ENCODE measurements at regions not wholly inside any gene's neighbourhood (a gene's known extent, or its start where the extent isn't known, plus 50 kb on each side); places are given as distances from the start of the nearest gene placed in this dataset.

DNA sequence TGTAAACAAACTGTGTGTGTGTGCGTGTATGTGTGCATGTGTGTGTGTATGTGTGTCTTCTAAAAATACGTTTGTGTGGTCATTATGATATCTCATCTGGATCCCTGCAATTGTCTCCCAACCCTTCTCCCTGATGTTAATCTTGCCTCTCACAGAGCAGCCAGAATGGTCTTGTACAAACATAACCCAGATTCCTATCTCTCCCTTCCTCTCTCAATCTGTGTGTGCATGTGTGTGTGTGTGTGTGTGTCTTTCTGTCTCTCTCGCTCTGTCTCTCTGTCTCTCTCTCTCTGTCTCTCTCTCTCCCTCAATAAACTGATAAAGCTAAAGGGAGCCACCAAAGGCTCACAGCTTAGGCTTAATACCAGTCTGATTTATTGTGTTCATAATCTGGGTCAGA lies 210.8 kb downstream of the PAX3 start:
- Mint-ChIP-seq H3K9me3 (peaks cover 2% of the 10 kb centered on the region), H3K4me3 (no peak overlapping the region), H3K36me3 (ENCODE audit: low read depth) (no peaks in the 10 kb centered on the region), H3K4me1 (no peaks in the 10 kb centered on the region), H3K27me3 (ENCODE audit: low read depth) (no peaks in the 10 kb centered on the region), H3K27ac (ENCODE audit: unreplicated experiment) (no peak overlapping the region)
- TF ChIP-seq CTCF (conservative IDR thresholded peaks at IDR 0.05) = no peak
- no peak for DNase-seq (ENCODE audit: low read depth, low spot score)

DNA sequence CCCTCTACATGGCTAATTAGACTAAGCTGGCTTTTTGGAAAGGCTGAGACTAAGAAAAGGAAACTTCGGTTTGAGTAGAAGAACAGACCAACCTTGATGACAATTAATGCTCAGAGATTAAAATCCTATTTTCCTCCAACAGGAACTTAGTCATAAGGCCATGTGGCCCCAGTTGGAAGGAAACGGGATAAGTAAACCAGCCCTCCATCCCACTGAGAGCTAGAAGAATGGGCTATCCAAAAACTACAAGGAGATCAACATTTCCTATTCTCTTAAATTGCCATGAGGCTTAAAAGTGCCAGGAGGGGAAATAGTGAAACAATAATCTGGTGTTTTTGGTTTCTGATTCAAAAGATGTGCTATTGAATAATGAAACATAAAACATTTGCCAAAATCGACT lies 216.6 kb downstream of the PAX3 start:
- DNase-seq (ENCODE audit: low read depth, low spot score) = no peak
- no peak overlapping the region for H3K4me3 Mint-ChIP-seq
- no peaks in the 10 kb centered on the region for H3K27me3 Mint-ChIP-seq (ENCODE audit: low read depth)
- H3K4me1 Mint-ChIP-seq = no peaks in the 10 kb centered on the region
- no peak overlapping the region for H3K27ac Mint-ChIP-seq (ENCODE audit: unreplicated experiment)
- no peak for TF ChIP-seq CTCF (conservative IDR thresholded peaks at IDR 0.05)
- peaks cover 2% of the 10 kb centered on the region for H3K9me3 Mint-ChIP-seq
- H3K36me3 Mint-ChIP-seq (ENCODE audit: low read depth) = no peaks in the 10 kb centered on the region

DNA sequence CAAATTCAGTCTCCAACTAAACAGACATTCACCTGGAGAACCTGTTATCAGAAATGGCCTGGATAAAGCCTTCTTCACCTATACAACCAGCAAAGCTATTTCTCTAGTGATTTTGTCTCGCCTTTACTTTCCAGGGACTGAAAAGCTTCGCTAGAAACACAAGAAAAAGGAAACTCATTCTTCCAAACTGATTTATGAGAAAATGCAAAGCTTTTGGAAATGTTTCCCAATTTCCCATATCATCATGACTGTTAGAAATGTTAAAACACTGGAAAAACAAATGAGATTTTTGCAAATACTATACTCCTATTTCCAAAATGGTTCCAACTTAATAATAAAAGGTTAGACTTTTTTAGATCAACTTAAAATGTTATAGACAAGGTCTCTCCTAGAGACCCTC lies 218.7 kb downstream of the PAX3 start:
- H3K4me3 Mint-ChIP-seq = no peak overlapping the region
- H3K36me3 Mint-ChIP-seq (ENCODE audit: low read depth) = no peaks in the 10 kb centered on the region
- H3K27ac Mint-ChIP-seq (ENCODE audit: unreplicated experiment) = no peak overlapping the region
- peaks cover under 1% of the 10 kb centered on the region for H3K9me3 Mint-ChIP-seq
- no peak for TF ChIP-seq CTCF (conservative IDR thresholded peaks at IDR 0.05)
- no peak for DNase-seq (ENCODE audit: low read depth, low spot score)
- no peaks in the 10 kb centered on the region for H3K4me1 Mint-ChIP-seq
- H3K27me3 Mint-ChIP-seq (ENCODE audit: low read depth) = no peaks in the 10 kb centered on the region

DNA sequence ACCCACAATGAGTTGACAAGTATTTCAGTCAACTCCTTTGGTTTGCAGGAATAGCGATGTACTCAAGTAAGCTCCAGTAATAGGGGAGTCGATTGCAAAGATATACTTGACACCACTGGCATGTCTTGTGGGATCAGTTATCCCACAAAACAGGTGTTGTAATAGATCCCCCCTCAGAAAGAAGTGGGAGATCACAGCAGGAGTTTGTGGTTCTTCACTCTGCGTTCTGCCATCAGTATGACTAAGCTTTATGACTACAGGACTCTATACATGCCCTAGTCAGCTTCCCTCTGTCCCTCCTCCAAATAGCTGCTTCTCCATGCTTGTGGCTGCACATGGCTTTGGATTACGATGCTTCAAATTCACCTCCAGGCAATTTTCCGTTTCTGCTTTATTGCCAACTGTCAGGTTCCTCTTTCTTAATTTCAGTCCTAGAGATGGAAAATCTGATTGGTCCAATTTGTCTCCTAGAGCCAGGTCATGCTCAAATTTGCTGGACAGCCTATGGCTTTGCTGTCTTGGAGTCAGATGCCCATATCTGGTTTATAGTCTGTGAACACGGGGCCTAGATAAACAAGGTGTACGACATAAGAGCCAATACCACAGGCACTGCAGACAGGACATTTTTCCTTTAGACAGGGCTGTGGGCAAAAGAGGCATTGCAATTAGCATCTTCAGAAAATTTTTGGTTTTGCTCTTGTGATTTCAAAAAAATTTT lies 221.7 kb downstream of the PAX3 start:
- no peak for DNase-seq (ENCODE audit: low read depth, low spot score)
- Mint-ChIP-seq H3K27me3 (ENCODE audit: low read depth) (no peaks in the 10 kb centered on the region), H3K9me3 (peaks cover 3% of the 10 kb centered on the region), H3K36me3 (ENCODE audit: low read depth) (peaks cover 3% of the 10 kb centered on the region), H3K4me1 (peaks cover 8% of the 10 kb centered on the region), H3K27ac (ENCODE audit: unreplicated experiment) (no peak overlapping the region), H3K4me3 (no peak overlapping the region)
- no peak for TF ChIP-seq CTCF (conservative IDR thresholded peaks at IDR 0.05)

DNA sequence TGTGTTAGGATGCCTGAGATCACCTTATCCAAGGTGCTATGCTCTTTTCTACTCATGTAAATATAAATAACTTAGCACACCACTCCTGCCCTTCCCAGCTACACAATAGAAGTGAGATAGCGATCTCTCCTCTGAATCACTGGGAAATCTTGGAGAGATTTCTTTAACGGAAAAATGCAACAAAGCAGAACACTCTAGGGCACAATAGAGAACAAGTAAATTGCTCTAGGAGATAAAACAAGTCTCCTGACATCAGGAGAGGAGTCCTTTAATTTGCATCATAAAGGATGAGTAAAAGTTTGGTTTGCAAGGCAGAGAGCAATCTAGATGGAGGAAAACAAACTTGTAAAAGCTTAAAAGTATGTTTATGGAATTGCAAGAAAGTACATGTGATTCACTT lies 224.1 kb downstream of the PAX3 start:
- peaks cover 8% of the 10 kb centered on the region for H3K4me1 Mint-ChIP-seq

More for the DNA sequence above, 224.1 kb downstream of the PAX3 start:
- Mint-ChIP-seq H3K27ac (ENCODE audit: unreplicated experiment) (no peak overlapping the region), H3K4me3 (no peak overlapping the region), H3K9me3 (peaks cover 6% of the 10 kb centered on the region), H3K36me3 (ENCODE audit: low read depth) (peaks cover 3% of the 10 kb centered on the region), H3K27me3 (ENCODE audit: low read depth) (no peaks in the 10 kb centered on the region)
- TF ChIP-seq CTCF (conservative IDR thresholded peaks at IDR 0.05) = no peak
- no peak for DNase-seq (ENCODE audit: low read depth, low spot score)
